ENCODE measurements at regions not wholly inside any gene's neighbourhood (a gene's known extent, or its start where the extent isn't known, plus 50 kb on each side); places are given as distances from the start of the nearest gene placed in this dataset.

DNA sequence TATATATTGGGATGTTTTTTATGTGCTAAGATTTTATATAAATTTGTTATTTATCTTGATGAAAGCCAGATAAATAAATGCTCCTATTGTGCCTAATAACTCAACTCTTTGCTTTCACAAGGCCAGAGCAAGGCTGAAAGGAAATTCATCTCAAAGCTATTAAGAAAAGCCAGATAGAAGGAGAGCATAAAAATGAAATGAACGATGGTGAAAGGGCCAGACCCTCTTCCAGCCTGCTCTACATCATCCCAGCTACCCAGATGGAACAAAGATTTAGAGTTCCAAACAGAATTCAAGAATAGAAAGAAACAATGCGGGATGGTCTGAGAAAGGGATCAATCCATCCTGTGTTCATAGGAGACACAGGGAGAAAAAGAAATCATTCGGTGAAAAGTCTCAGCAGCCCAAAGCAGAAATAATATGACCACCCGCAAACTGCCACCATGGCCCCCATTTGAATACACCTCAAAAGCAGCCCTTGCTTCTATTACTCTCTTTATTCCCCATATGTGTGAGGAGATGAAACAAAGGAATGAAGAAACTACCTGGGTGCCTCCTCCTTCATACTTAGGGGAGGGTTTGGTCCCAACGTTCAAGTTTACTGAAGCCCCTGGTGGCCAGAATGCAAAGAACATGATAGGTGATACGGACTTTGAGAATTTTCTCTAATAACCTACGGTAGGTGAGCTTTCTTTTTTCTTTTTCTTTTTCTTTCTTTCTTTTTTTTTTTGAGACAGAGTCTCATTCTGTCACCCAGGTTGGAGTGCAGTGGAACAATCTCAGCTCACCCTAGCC lies 110.1 kb upstream of the FBXO11 start:
- Histone ChIP-seq H3K9me3 (ENCODE audit: low read length) (no peaks in the 10 kb centered on the region), H3K36me3 (ENCODE audit: insufficient read depth, low read length) (no peaks in the 10 kb centered on the region), H2AFZ (ENCODE audit: low read depth, low read length) (no peak overlapping the region), H3K4me3 (ENCODE audit: low read length) (no peak overlapping the region), H3K4me1 (ENCODE audit: insufficient read depth, low read length) (no peaks in the 10 kb centered on the region), H3K27me3 (ENCODE audit: insufficient read depth, low read length) (no peaks in the 10 kb centered on the region)

GRCh38 chr2:48017136-48017535 lies 110.8 kb upstream of the FBXO11 start:
- Histone ChIP-seq H3K4me3 (ENCODE audit: low read length) (no peak overlapping the region), H3K36me3 (ENCODE audit: insufficient read depth, low read length) (no peaks in the 10 kb centered on the region)

DNA sequence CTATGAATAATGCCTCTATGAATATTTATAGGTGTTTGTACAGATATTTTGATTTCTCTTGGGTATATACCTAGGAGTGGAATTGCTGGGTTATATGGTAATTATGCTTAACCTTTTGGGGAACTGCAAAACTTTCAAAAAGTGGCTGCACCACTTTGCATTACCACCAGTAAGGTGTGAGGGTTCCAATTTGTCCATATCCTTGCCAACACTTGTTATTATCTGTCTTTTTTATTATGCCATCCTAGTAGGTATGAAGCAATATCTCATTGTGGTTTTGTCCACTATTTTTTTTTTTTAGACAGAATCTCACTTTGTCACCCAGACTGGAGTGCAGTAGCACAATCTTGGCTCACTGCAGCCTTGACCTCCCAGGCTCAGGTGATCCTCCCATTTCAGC lies 112.2 kb upstream of the FBXO11 start:
- Histone ChIP-seq H2AFZ (ENCODE audit: low read depth, low read length) (no peak overlapping the region), H3K4me1 (ENCODE audit: insufficient read depth, low read length) (no peaks in the 10 kb centered on the region), H3K9me3 (ENCODE audit: low read length) (no peaks in the 10 kb centered on the region), H3K36me3 (ENCODE audit: insufficient read depth, low read length) (no peaks in the 10 kb centered on the region), H3K27me3 (ENCODE audit: insufficient read depth, low read length) (no peaks in the 10 kb centered on the region), H3K4me3 (ENCODE audit: low read length) (no peak overlapping the region)

More at GRCh38 chr2:48017136-48017535, 110.8 kb upstream of the FBXO11 start:
- Histone ChIP-seq H2AFZ (ENCODE audit: low read depth, low read length) (no peak overlapping the region), H3K9me3 (ENCODE audit: low read length) (no peaks in the 10 kb centered on the region), H3K4me1 (ENCODE audit: insufficient read depth, low read length) (no peaks in the 10 kb centered on the region), H3K27me3 (ENCODE audit: insufficient read depth, low read length) (no peaks in the 10 kb centered on the region)

DNA sequence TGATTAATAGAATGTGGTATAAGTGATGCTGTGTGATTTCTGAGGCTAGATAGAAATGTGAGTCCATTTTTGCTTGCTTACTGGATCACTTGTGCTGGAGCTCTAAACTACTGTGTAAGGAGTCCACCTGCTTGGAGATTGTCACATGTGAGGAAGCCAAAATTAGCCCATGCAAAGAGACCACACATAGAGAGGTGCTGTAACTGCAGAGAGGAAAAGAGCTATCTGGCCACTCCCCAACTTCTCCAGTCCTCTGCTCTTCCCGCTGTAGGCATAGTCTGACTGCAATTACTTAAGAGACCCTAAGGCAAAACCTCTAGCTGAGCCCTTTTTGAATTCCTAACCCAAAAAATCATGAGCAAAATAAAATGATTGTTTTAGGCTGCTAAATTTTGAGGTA lies 120.6 kb upstream of the FBXO11 start:
- Histone ChIP-seq H3K9me3 (ENCODE audit: low read length) (no peaks in the 10 kb centered on the region), H2AFZ (ENCODE audit: low read depth, low read length) (no peak overlapping the region), H3K4me3 (ENCODE audit: low read length) (no peak overlapping the region), H3K4me1 (ENCODE audit: insufficient read depth, low read length) (no peaks in the 10 kb centered on the region), H3K27me3 (ENCODE audit: insufficient read depth, low read length) (peaks cover 6% of the 10 kb centered on the region), H3K36me3 (ENCODE audit: insufficient read depth, low read length) (no peaks in the 10 kb centered on the region)

DNA sequence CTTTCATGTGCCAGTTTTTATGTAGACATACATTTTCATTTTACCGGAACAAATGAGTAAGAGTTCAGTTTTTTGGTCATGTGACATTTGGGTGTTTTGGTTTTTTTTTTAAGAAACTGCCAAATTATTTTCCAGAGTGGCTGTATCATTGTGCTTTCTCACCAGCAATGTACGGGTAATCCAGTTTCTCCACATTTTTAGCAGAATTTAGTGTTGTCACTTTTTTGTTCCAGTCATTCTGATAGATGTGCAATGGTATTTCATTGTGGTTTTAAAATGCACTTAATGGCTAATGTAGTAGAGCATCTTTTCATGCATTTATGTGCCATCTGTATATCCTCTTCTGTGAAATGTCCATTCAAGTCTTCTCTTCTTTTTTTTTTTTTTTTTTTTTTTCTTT lies 126.5 kb upstream of the FBXO11 start:
- Histone ChIP-seq H3K9me3 (ENCODE audit: low read length) (no peaks in the 10 kb centered on the region), H3K27me3 (ENCODE audit: insufficient read depth, low read length) (no peaks in the 10 kb centered on the region), H3K36me3 (ENCODE audit: insufficient read depth, low read length) (no peaks in the 10 kb centered on the region), H2AFZ (ENCODE audit: low read depth, low read length) (no peak overlapping the region), H3K4me1 (ENCODE audit: insufficient read depth, low read length) (no peaks in the 10 kb centered on the region), H3K4me3 (ENCODE audit: low read length) (no peak overlapping the region)

GRCh38 chr2:48034295-48034694 lies 128.0 kb upstream of the FBXO11 start:
- Histone ChIP-seq H3K9me3 (ENCODE audit: low read length) (no peaks in the 10 kb centered on the region), H3K4me3 (ENCODE audit: low read length) (no peak overlapping the region), H2AFZ (ENCODE audit: low read depth, low read length) (no peak overlapping the region), H3K27me3 (ENCODE audit: insufficient read depth, low read length) (no peaks in the 10 kb centered on the region), H3K36me3 (ENCODE audit: insufficient read depth, low read length) (no peaks in the 10 kb centered on the region), H3K4me1 (ENCODE audit: insufficient read depth, low read length) (no peaks in the 10 kb centered on the region)

- Histone ChIP-seq H3K4me1 (ENCODE audit: insufficient read depth, low read length) (no peaks in the 10 kb centered on the region), H3K9me3 (ENCODE audit: low read length) (no peaks in the 10 kb centered on the region), H3K4me3 (ENCODE audit: low read length) (no peak overlapping the region), H2AFZ (ENCODE audit: low read depth, low read length) (no peak overlapping the region), H3K36me3 (ENCODE audit: insufficient read depth, low read length) (no peaks in the 10 kb centered on the region), H3K27me3 (ENCODE audit: insufficient read depth, low read length) (no peaks in the 10 kb centered on the region)
These were observed 130.0 kb upstream of the FBXO11 start for GRCh38 chr2:48036312-48036711.

DNA sequence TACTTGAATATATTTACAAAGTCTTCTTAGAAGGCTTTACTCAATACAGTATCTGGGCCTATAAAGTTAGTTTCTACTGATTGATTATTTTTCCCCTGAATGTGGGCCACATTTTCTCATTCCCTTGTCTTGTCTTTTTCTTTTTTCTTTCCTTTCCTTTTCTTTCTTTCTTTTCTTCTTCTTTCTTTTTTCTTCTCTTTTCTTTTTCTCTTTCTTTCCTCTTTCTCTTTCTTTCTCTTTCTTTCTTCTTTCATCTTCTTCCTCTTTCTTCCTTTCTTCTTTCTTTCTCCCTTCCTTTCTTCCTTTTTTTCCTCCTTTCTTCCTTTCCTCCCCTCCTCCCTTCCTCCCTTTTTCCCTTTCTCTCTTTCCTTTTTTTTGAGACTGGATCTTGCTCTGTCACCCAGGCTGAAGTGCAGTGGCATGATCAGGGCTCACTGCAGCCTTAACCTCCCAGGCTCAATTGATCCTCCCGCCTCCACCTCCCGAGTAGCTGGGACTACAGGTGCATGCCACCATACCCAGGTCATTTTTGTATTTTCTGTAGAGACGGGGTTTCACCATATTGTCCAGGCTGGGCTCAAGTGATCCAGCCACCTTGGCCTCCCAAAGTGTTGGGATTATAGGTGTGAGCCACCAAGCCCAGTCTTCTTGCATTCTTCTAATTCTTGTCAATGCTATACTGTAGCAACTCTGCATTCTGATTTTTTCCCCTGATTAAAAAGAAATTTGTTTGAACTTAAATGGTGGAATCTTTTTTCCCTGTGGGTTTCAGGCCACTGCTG lies 133.1 kb upstream of the FBXO11 start:
- no peaks in the 10 kb centered on the region for H3K9me3 ChIP-seq (ENCODE audit: low read length)
- H3K4me3 ChIP-seq (ENCODE audit: low read length): no peak overlapping the region
- no peaks in the 10 kb centered on the region for H3K4me1 ChIP-seq (ENCODE audit: insufficient read depth, low read length)
- H3K27me3 ChIP-seq (ENCODE audit: insufficient read depth, low read length): no peaks in the 10 kb centered on the region
- H2AFZ ChIP-seq (ENCODE audit: low read depth, low read length): no peak overlapping the region
- H3K36me3 ChIP-seq (ENCODE audit: insufficient read depth, low read length): no peaks in the 10 kb centered on the region

DNA sequence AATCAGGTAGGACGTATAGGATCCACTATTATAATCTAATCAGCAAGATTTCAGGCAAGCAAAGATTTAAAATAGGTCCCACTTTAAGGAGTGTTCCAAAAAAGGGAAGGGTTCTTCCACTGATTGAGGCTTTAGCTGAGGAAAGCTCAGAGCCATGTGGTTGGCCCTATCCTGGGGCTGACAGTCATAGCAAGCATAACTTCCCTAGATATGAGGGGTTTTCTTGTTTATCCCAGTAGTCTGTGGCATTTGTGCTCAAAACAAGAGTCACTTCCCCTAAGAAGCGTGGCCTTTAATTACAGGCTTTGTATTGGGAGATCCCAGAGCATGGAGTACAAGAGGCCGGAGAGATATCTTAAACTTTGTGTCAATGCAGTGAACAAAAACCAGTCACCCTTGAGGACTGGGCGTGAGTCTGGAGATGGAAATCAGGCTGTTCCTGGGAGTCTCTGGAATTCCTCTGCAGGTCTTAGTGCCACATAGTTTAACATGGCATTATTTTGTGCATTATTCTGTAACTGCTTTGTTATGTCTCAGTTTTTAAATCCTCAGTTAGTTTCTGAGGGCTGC lies 136.9 kb upstream of the FBXO11 start:
- no peaks in the 10 kb centered on the region for H3K4me1 ChIP-seq (ENCODE audit: insufficient read depth, low read length)
- no peaks in the 10 kb centered on the region for H3K9me3 ChIP-seq (ENCODE audit: low read length)
- H3K4me3 ChIP-seq (ENCODE audit: low read length): no peak overlapping the region

GRCh38 chr2:48043746-48044145 lies 137.4 kb upstream of the FBXO11 start:
- H2AFZ ChIP-seq (ENCODE audit: low read depth, low read length): no peak overlapping the region
- H3K36me3 ChIP-seq (ENCODE audit: insufficient read depth, low read length): no peaks in the 10 kb centered on the region
- H3K9me3 ChIP-seq (ENCODE audit: low read length): no peaks in the 10 kb centered on the region
- no peak overlapping the region for H3K4me3 ChIP-seq (ENCODE audit: low read length)
- H3K4me1 ChIP-seq (ENCODE audit: insufficient read depth, low read length): peaks cover 3% of the 10 kb centered on the region
- no peaks in the 10 kb centered on the region for H3K27me3 ChIP-seq (ENCODE audit: insufficient read depth, low read length)

More for the DNA sequence above, 136.9 kb upstream of the FBXO11 start:
- Histone ChIP-seq H2AFZ (ENCODE audit: low read depth, low read length) (no peak overlapping the region), H3K27me3 (ENCODE audit: insufficient read depth, low read length) (no peaks in the 10 kb centered on the region), H3K36me3 (ENCODE audit: insufficient read depth, low read length) (no peaks in the 10 kb centered on the region)

- Histone ChIP-seq H3K4me3 (ENCODE audit: low read length) (no peak overlapping the region), H3K9me3 (ENCODE audit: low read length) (no peaks in the 10 kb centered on the region), H3K27me3 (ENCODE audit: insufficient read depth, low read length) (no peaks in the 10 kb centered on the region), H2AFZ (ENCODE audit: low read depth, low read length) (no peak overlapping the region), H3K36me3 (ENCODE audit: insufficient read depth, low read length) (no peaks in the 10 kb centered on the region), H3K4me1 (ENCODE audit: insufficient read depth, low read length) (peaks cover 10% of the 10 kb centered on the region)
These were observed 139.3 kb upstream of the FBXO11 start for GRCh38 chr2:48045613-48046012.

GRCh38 chr2:48048476-48049171 lies 142.3 kb upstream of the FBXO11 start:
- H3K4me1 ChIP-seq (ENCODE audit: insufficient read depth, low read length): peaks cover 10% of the 10 kb centered on the region
- H2AFZ ChIP-seq (ENCODE audit: low read depth, low read length): no peak overlapping the region
- peak overlapping the region; percentile 29 for H3K4me3 ChIP-seq (ENCODE audit: low read length)
- no peaks in the 10 kb centered on the region for H3K27me3 ChIP-seq (ENCODE audit: insufficient read depth, low read length)
- H3K9me3 ChIP-seq (ENCODE audit: low read length): no peaks in the 10 kb centered on the region
- H3K36me3 ChIP-seq (ENCODE audit: insufficient read depth, low read length): no peaks in the 10 kb centered on the region

DNA sequence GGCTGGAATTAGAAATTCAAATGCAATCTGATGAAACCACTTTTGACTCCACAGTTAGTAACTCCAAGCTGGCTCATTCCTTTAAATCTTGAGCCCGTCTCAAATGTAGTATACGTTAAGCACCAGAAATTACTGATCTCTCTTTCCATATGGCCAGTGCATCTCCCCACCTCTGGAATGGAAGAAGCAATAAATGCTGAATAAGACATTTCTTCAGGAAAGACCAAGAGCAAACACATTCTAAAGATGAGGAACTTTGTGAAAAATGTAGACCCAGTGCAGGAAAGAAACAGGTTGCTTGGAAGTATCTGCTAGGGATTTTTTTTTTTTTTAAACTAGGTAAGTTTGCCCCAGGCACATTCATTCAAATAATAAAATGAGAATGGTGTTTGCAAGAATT lies 143.1 kb upstream of the FBXO11 start:
- Histone ChIP-seq H3K27me3 (ENCODE audit: insufficient read depth, low read length) (no peaks in the 10 kb centered on the region), H3K4me3 (ENCODE audit: low read length) (no peak overlapping the region), H3K9me3 (ENCODE audit: low read length) (no peaks in the 10 kb centered on the region), H3K4me1 (ENCODE audit: insufficient read depth, low read length) (peaks cover 10% of the 10 kb centered on the region), H2AFZ (ENCODE audit: low read depth, low read length) (no peak overlapping the region), H3K36me3 (ENCODE audit: insufficient read depth, low read length) (no peaks in the 10 kb centered on the region)

All from neuron (in vitro differentiated cells).